GM12872 (cell line): ENCODE measurements at regions not wholly inside any gene's neighbourhood (a gene's known extent, or its start where the extent isn't known, plus 50 kb on each side); places are given as distances from the start of the nearest gene placed in this dataset.

Source experiments
- CTCF ChIP-seq: IDR thresholded peaks from 3 replicates; pipeline ENCODE4 v1.5.1; 2011; ENCODE audit warnings: low read depth, mild to moderate bottlenecking, low read length, moderate library complexity; ENCODE audit not compliant: insufficient read depth

GRCh38 chr12:113726254-113726819, 239.8 kb downstream of the RBM19 start:
- TF ChIP-seq CTCF, result no peak

- TF ChIP-seq CTCF, result no peak
Measured at GRCh38 chr12:113725557-113725876, 240.6 kb downstream of the RBM19 start.

- no peak for TF ChIP-seq CTCF
Measured at GRCh38 chr12:113724794-113725556, 241.2 kb downstream of the RBM19 start.

GRCh38 chr12:113723631-113724030, 242.5 kb downstream of the RBM19 start:
- TF ChIP-seq CTCF, result no peak

GRCh38 chr12:113722747-113723146, 243.4 kb downstream of the RBM19 start:
- TF ChIP-seq CTCF, result no peak

GRCh38 chr12:113720629-113721028, 245.5 kb downstream of the RBM19 start:
- no peak for TF ChIP-seq CTCF

- no peak for TF ChIP-seq CTCF
Measured at GRCh38 chr12:113719911-113720591, 246.1 kb downstream of the RBM19 start.
